Peyer's patch (tissue), 4 donors: ENCODE measurements at regions not wholly inside any gene's neighbourhood (a gene's known extent, or its start where the extent isn't known, plus 50 kb on each side); places are given as distances from the start of the nearest gene placed in this dataset.

Source experiments
- DNase-seq, 3 donors: peaks; one replicate each; pipeline ENCODE4 v3.0.0-alpha.2; 2017 to 2019
- H3K27ac ChIP-seq, 4 donors: fragments of 200-600 bp; sonication (generic); one replicate each; pipeline ENCODE4 v1.5.1; 2016 to 2019
- H3K27me3 ChIP-seq, 2 donors: fragments of 200-600 bp; sonication (generic); one replicate each; pipeline ENCODE4 v1.5.1; 2019
- H3K36me3 ChIP-seq, 3 donors: fragments of 200-600 bp; sonication (generic); one replicate each; pipeline ENCODE4 v1.5.1; 2016 to 2019
- H3K4me1 ChIP-seq, 4 donors: fragments of 200-600 bp; sonication (generic); one replicate each; pipeline ENCODE4 v1.5.1; 2016 to 2019
- H3K4me3 ChIP-seq, 4 donors: fragments of 200-600 bp; sonication (generic); 1 replicate in 3 of 4; 2 replicates in 1 of 4; pipeline ENCODE4 v1.5.1; 2016 to 2019; ENCODE audit warnings: mild to moderate bottlenecking in 1 of 4
- H3K9me3 ChIP-seq, 4 donors: fragments of 200-600 bp; sonication (generic); one replicate each; pipeline ENCODE4 v1.5.1; 2016 to 2019; ENCODE audit warnings: mild to moderate bottlenecking in 1 of 4
- POLR2A ChIP-seq, 2 donors: fragments of 450-650 bp; IDR thresholded peaks; one replicate each; pipeline ENCODE4 v1.5.1; 2017; ENCODE audit warnings: antibody characterized with exemption in 2 of 2, mild to moderate bottlenecking in 2 of 2, moderate library complexity in 2 of 2
- TF ChIP-seq, protein P1 (sequence below), 6 experiments: fragments of 450-650 bp in 4 of 6; fragments of 200-600 bp in 2 of 6; sonication (generic) in 1 of 6; IDR thresholded peaks; one replicate each; pipeline ENCODE4 v1.5.1; 2017 to 2019; ENCODE audit warnings: antibody characterized with exemption in 6 of 6, mild to moderate bottlenecking in 3 of 6, moderate library complexity in 1 of 6

DNA sequence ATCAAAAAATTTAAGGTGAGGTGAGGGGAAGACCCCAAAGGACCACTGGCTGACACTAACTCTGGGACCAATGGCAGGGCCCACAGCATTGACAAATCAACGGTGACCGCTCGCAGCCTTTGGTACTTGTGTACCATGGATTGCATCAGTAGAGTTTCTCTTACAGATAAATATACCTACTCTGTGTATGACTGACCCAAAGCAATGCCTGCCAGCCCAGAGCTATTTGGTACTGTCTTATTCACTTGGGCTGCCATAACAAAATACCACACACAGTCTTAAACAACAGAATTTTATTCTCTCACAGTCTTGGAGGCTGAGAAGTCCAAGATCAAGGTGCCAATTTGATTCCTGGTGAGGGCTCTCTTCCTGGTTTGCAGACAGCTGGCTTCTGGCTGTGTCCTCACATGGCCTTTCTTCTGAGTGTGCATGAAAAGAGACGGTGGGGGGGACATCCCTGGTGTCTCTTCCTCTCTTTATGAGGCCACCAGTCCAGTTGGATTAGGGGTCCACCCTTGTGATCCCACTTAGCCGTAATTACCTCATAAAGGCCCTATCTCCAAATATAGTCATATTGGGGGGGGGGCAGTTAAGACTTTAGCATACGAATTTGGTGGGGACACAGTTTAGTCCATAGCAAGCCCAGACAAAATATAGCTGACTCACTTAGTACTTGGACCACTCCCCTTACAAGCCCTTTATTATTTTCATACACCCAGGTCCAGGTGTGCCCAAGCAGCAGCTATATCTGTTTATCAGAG lies 336.3 kb downstream of the CD83 start:
- TF ChIP-seq POLR2A (IDR thresholded peaks at IDR 0.05): no peak
- TF ChIP-seq, protein P1, sequence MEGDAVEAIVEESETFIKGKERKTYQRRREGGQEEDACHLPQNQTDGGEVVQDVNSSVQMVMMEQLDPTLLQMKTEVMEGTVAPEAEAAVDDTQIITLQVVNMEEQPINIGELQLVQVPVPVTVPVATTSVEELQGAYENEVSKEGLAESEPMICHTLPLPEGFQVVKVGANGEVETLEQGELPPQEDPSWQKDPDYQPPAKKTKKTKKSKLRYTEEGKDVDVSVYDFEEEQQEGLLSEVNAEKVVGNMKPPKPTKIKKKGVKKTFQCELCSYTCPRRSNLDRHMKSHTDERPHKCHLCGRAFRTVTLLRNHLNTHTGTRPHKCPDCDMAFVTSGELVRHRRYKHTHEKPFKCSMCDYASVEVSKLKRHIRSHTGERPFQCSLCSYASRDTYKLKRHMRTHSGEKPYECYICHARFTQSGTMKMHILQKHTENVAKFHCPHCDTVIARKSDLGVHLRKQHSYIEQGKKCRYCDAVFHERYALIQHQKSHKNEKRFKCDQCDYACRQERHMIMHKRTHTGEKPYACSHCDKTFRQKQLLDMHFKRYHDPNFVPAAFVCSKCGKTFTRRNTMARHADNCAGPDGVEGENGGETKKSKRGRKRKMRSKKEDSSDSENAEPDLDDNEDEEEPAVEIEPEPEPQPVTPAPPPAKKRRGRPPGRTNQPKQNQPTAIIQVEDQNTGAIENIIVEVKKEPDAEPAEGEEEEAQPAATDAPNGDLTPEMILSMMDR (IDR thresholded peaks at IDR 0.05): no peak
- Histone ChIP-seq H3K27me3 (no peaks in the 10 kb centered on the region), H3K9me3 (no peaks in the 10 kb centered on the region), H3K4me1 (peaks cover 0 to 11% (median 2%) of the 10 kb centered on the region in 4 donors), H3K27ac (peak overlapping the region in 1 of 4 donors; percentile 32), H3K4me3 (no peak overlapping the region), H3K36me3 (no peaks in the 10 kb centered on the region)
- DNase-seq: no peak

- Histone ChIP-seq H3K27me3 (no peaks in the 10 kb centered on the region), H3K27ac (peak overlapping the region in 1 of 4 donors; percentile 32), H3K4me3 (no peak overlapping the region), H3K9me3 (no peaks in the 10 kb centered on the region), H3K36me3 (no peaks in the 10 kb centered on the region), H3K4me1 (peaks cover 0 to 11% (median 2%) of the 10 kb centered on the region in 4 donors)
- peak; percentile 58 to 91 (median 81) for DNase-seq
- TF ChIP-seq, protein P1 (IDR thresholded peaks at IDR 0.05): no peak
- TF ChIP-seq POLR2A (IDR thresholded peaks at IDR 0.05): no peak
These were observed 336.9 kb downstream of the CD83 start for GRCh38 chr6:14454473-14454775.

DNA sequence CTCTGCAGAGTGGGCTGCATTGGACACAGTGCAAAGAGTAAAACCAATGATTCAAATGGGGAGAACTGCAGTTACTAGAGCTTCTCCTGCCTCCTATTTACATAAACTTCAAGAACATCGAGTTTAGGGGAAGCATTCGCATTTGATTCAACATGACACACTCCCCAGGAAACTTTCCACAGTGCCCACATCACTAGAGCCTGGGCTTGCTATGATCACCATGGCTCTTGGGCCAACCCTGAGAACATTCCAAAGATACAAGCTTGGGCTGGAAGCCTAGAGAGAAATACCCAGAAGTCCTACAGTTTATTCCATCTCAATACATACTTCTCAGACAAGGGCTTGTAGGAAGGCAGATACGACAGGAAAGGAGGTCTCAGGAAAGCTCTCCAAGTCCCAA lies 337.9 kb downstream of the CD83 start:
- no peaks in the 10 kb centered on the region for H3K9me3 ChIP-seq
- no peak overlapping the region for H3K4me3 ChIP-seq
- no peak for DNase-seq
- no peaks in the 10 kb centered on the region for H3K36me3 ChIP-seq
- H3K27ac ChIP-seq: no peak overlapping the region
- peaks cover 0 to 11% (median 2%) of the 10 kb centered on the region in 4 donors for H3K4me1 ChIP-seq
- TF ChIP-seq, protein P1 (IDR thresholded peaks at IDR 0.05): no peak
- no peak for TF ChIP-seq POLR2A (IDR thresholded peaks at IDR 0.05)
- no peaks in the 10 kb centered on the region for H3K27me3 ChIP-seq

DNA sequence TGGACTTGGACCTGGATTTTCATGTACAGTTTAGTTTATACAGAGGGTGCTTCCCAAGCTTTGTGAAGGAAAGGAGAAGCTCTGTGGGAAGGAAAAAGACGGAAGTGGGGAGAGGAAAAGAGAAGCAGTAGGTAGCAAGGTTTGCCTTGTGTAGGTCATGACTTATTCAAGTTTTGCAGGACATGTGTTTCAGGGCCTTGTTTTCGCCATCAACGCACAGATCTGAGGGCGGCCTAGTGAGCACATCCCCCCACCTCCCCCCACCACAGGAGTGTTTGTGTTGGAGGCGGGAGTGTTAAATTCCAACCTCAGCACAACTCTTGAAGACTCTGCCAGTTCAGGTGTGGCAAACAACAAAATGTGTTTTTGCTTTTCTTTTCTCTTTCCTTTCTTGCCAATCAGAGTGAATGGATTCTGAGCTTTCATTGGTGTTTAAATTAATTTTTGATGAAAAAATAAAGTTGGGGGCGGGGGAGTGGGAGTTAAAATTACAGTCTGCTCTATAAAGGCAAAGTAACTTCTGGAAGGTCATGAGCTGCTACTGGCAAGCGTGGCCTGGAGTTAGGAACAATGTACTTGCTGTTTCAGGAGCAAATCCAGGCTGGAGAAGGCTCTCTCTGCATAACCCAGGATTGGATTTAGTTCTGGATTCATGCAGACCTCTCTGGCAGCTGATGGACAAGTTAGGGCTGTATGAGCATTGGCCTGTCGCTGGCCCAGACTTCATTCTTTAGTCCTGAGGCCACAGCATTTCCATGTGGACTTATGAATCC lies 338.5 kb downstream of the CD83 start:
- no peaks in the 10 kb centered on the region for H3K9me3 ChIP-seq
- no peak overlapping the region for H3K4me3 ChIP-seq
- H3K4me1 ChIP-seq: peaks cover 0 to 11% (median 2%) of the 10 kb centered on the region in 4 donors
- no peaks in the 10 kb centered on the region for H3K36me3 ChIP-seq
- H3K27ac ChIP-seq: no peak overlapping the region
- no peak for DNase-seq
- TF ChIP-seq, protein P1 (IDR thresholded peaks at IDR 0.05): no peak
- no peak for TF ChIP-seq POLR2A (IDR thresholded peaks at IDR 0.05)
- no peaks in the 10 kb centered on the region for H3K27me3 ChIP-seq

DNA sequence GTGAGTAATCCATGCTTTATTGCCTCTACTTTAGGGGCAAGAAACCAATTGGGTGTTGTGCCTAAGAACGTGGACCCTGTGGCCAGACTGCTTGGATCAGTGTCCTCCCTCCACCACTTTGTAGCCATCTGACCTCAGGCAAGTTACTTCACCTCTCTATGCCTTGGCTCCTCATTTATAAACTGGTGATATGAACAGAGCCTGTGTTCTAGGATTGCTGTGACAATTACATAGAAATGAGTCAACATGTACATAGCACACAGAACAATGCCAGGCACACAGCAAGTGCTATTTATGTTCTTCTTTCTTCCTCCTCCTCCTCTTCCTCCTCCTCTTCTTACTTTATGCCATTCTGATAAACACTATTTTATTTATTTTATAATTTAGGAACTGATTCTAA lies 339.4 kb downstream of the CD83 start:
- no peak for TF ChIP-seq POLR2A (IDR thresholded peaks at IDR 0.05)
- TF ChIP-seq, protein P1 (IDR thresholded peaks at IDR 0.05): no peak
- no peaks in the 10 kb centered on the region for H3K9me3 ChIP-seq
- H3K4me3 ChIP-seq: no peak overlapping the region
- no peak overlapping the region for H3K27ac ChIP-seq
- H3K27me3 ChIP-seq: no peaks in the 10 kb centered on the region
- DNase-seq: no peak
- H3K4me1 ChIP-seq: peaks cover 0 to 11% (median 2%) of the 10 kb centered on the region in 4 donors
- H3K36me3 ChIP-seq: no peaks in the 10 kb centered on the region
